ENCODE measurements at regions not wholly inside any gene's neighbourhood (a gene's known extent, or its start where the extent isn't known, plus 50 kb on each side); places are given as distances from the start of the nearest gene placed in this dataset.

DNA sequence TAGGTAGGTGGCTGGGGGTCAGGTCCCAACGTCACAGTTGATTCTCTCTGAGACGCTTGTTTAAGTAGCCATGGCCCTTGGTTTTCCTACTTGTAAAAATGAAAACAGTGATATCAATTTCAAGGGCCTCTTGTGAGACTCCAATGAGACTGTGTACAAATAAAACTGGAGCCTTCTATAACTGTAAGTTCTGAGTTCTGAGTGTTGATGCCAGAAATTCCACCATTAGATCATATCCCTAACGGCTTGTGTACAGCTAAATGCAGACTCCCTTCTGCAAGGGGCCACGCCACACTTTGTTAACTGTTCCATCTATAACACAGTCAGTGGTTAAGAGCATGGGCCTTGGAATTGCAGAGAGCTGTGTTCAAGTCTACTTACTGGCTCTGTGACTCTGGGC, 267.3 kb downstream of the TLE3 start:
- TF ChIP-seq POLR2AphosphoS5 (IDR thresholded peaks at IDR 0.05; ENCODE audit: low read depth, low read length), result no peak
- no peak for TF ChIP-seq POU2F2 (IDR thresholded peaks at IDR 0.05; ENCODE audit: low read depth, low read length)
- TF ChIP-seq SPI1 (IDR thresholded peaks at IDR 0.05; ENCODE audit: low read depth, low read length), result no peak
- no peak for TF ChIP-seq TAF1 (IDR thresholded peaks at IDR 0.05; ENCODE audit: low read depth, low read length)
- no peak for TF ChIP-seq PAX5 (IDR thresholded peaks at IDR 0.05; ENCODE audit: insufficient read depth, low read length, severe bottlenecking)
- no peak for TF ChIP-seq POLR2A (IDR thresholded peaks at IDR 0.05; ENCODE audit: low read depth, low read length)
- no peak for DNase-seq (ENCODE audit: insufficient read length, low spot score)
- no peak for FAIRE-seq

GRCh38 chr15:69830876-69831275, 266.8 kb downstream of the TLE3 start:
- DNase-seq (ENCODE audit: insufficient read length, low spot score) (no peak), FAIRE-seq (no peak)
- TF ChIP-seq TAF1 (IDR thresholded peaks at IDR 0.05; ENCODE audit: low read depth, low read length) (no peak), POU2F2 (IDR thresholded peaks at IDR 0.05; ENCODE audit: low read depth, low read length) (no peak), POLR2A (IDR thresholded peaks at IDR 0.05; ENCODE audit: low read depth, low read length) (no peak), POLR2AphosphoS5 (IDR thresholded peaks at IDR 0.05; ENCODE audit: low read depth, low read length) (no peak), SPI1 (IDR thresholded peaks at IDR 0.05; ENCODE audit: low read depth, low read length) (no peak), PAX5 (IDR thresholded peaks at IDR 0.05; ENCODE audit: insufficient read depth, low read length, severe bottlenecking) (no peak)

GRCh38 chr15:69834267-69834666, 263.4 kb downstream of the TLE3 start:
- FAIRE-seq (no peak), DNase-seq (ENCODE audit: insufficient read length, low spot score) (no peak)
- no peak for TF ChIP-seq POU2F2 (IDR thresholded peaks at IDR 0.05; ENCODE audit: low read depth, low read length)
- TF ChIP-seq SPI1 (IDR thresholded peaks at IDR 0.05; ENCODE audit: low read depth, low read length), result no peak
- no peak for TF ChIP-seq TAF1 (IDR thresholded peaks at IDR 0.05; ENCODE audit: low read depth, low read length)
- no peak for TF ChIP-seq PAX5 (IDR thresholded peaks at IDR 0.05; ENCODE audit: insufficient read depth, low read length, severe bottlenecking)
- no peak for TF ChIP-seq POLR2AphosphoS5 (IDR thresholded peaks at IDR 0.05; ENCODE audit: low read depth, low read length)
- TF ChIP-seq POLR2A (IDR thresholded peaks at IDR 0.05; ENCODE audit: low read depth, low read length), result no peak

- TF ChIP-seq POLR2AphosphoS5 (IDR thresholded peaks at IDR 0.05; ENCODE audit: low read depth, low read length) (no peak), PAX5 (IDR thresholded peaks at IDR 0.05; ENCODE audit: insufficient read depth, low read length, severe bottlenecking) (no peak), POU2F2 (IDR thresholded peaks at IDR 0.05; ENCODE audit: low read depth, low read length) (no peak), TAF1 (IDR thresholded peaks at IDR 0.05; ENCODE audit: low read depth, low read length) (no peak), POLR2A (IDR thresholded peaks at IDR 0.05; ENCODE audit: low read depth, low read length) (no peak)
- no peak for DNase-seq (ENCODE audit: insufficient read length, low spot score)
- FAIRE-seq, result no peak
Observed at GRCh38 chr15:69834761-69835160, 263.0 kb downstream of the TLE3 start.

GRCh38 chr15:69836048-69836447, 261.7 kb downstream of the TLE3 start:
- no peak for DNase-seq (ENCODE audit: insufficient read length, low spot score)
- no peak for FAIRE-seq
- no peak for TF ChIP-seq PAX5 (IDR thresholded peaks at IDR 0.05; ENCODE audit: insufficient read depth, low read length, severe bottlenecking)
- TF ChIP-seq POLR2A (IDR thresholded peaks at IDR 0.05; ENCODE audit: low read depth, low read length), result no peak
- TF ChIP-seq SPI1 (IDR thresholded peaks at IDR 0.05; ENCODE audit: low read depth, low read length), result no peak
- no peak for TF ChIP-seq TAF1 (IDR thresholded peaks at IDR 0.05; ENCODE audit: low read depth, low read length)
- TF ChIP-seq POLR2AphosphoS5 (IDR thresholded peaks at IDR 0.05; ENCODE audit: low read depth, low read length), result no peak
- TF ChIP-seq POU2F2 (IDR thresholded peaks at IDR 0.05; ENCODE audit: low read depth, low read length), result no peak

- DNase-seq (ENCODE audit: insufficient read length, low spot score) (no peak), FAIRE-seq (no peak)
- TF ChIP-seq TAF1 (IDR thresholded peaks at IDR 0.05; ENCODE audit: low read depth, low read length), result no peak
- no peak for TF ChIP-seq SPI1 (IDR thresholded peaks at IDR 0.05; ENCODE audit: low read depth, low read length)
- TF ChIP-seq PAX5 (IDR thresholded peaks at IDR 0.05; ENCODE audit: insufficient read depth, low read length, severe bottlenecking), result no peak
- TF ChIP-seq POLR2AphosphoS5 (IDR thresholded peaks at IDR 0.05; ENCODE audit: low read depth, low read length), result no peak
- TF ChIP-seq POLR2A (IDR thresholded peaks at IDR 0.05; ENCODE audit: low read depth, low read length), result no peak
- TF ChIP-seq POU2F2 (IDR thresholded peaks at IDR 0.05; ENCODE audit: low read depth, low read length), result no peak
Observed at GRCh38 chr15:69836526-69837230, 261.0 kb downstream of the TLE3 start.

- TF ChIP-seq POLR2A (IDR thresholded peaks at IDR 0.05; ENCODE audit: low read depth, low read length) (no peak), SPI1 (IDR thresholded peaks at IDR 0.05; ENCODE audit: low read depth, low read length) (no peak), PAX5 (IDR thresholded peaks at IDR 0.05; ENCODE audit: insufficient read depth, low read length, severe bottlenecking) (no peak), POLR2AphosphoS5 (IDR thresholded peaks at IDR 0.05; ENCODE audit: low read depth, low read length) (no peak), TAF1 (IDR thresholded peaks at IDR 0.05; ENCODE audit: low read depth, low read length) (no peak), POU2F2 (IDR thresholded peaks at IDR 0.05; ENCODE audit: low read depth, low read length) (no peak)
- no peak for DNase-seq (ENCODE audit: insufficient read length, low spot score)
- FAIRE-seq, result no peak
Observed at GRCh38 chr15:69838338-69838737, 259.4 kb downstream of the TLE3 start.

DNA sequence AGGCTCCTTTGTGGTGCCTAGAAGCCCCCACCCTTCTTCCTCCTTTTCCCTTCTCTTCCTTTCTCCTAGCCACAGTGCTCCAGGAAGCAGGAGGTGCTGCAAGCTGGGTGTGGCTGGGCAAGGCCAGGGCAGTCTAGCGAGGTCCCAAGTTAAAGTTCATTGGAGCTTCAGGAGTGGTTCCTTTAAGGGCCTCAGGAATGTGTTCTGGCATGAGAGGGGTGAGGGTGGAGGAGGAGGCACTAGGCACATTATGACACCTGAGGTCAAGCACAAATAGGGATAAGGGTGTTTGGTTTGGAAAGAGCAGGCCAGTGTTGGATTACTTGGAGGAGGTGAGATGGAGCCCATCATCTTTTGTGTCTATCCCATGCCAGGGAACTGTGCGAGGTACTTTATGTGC, 258.7 kb downstream of the TLE3 start:
- DNase-seq (ENCODE audit: insufficient read length, low spot score), result no peak
- TF ChIP-seq POLR2A (IDR thresholded peaks at IDR 0.05; ENCODE audit: low read depth, low read length), result no peak
- TF ChIP-seq TAF1 (IDR thresholded peaks at IDR 0.05; ENCODE audit: low read depth, low read length), result no peak
- TF ChIP-seq PAX5 (IDR thresholded peaks at IDR 0.05; ENCODE audit: insufficient read depth, low read length, severe bottlenecking), result no peak
- TF ChIP-seq POU2F2 (IDR thresholded peaks at IDR 0.05; ENCODE audit: low read depth, low read length), result no peak
- no peak for FAIRE-seq

- TF ChIP-seq POLR2AphosphoS5 (IDR thresholded peaks at IDR 0.05; ENCODE audit: low read depth, low read length) (no peak), SPI1 (IDR thresholded peaks at IDR 0.05; ENCODE audit: low read depth, low read length) (no peak), POLR2A (IDR thresholded peaks at IDR 0.05; ENCODE audit: low read depth, low read length) (no peak), POU2F2 (IDR thresholded peaks at IDR 0.05; ENCODE audit: low read depth, low read length) (no peak), TAF1 (IDR thresholded peaks at IDR 0.05; ENCODE audit: low read depth, low read length) (no peak), PAX5 (IDR thresholded peaks at IDR 0.05; ENCODE audit: insufficient read depth, low read length, severe bottlenecking) (no peak)
- no peak for FAIRE-seq
- DNase-seq (ENCODE audit: insufficient read length, low spot score), result no peak
Observed at GRCh38 chr15:69841113-69841828, 256.4 kb downstream of the TLE3 start.
